NCI-H2196 (cell line): ENCODE measurements at regions not wholly inside any gene's neighbourhood (a gene's known extent, or its start where the extent isn't known, plus 50 kb on each side); places are given as distances from the start of the nearest gene placed in this dataset.
A peak's percentile ranks its signal among the peaks of the same experiment; 100 is the strongest.

Experiments used
- DNase-seq: peaks from one replicate; lab custom pipeline; 2025; ENCODE audit not compliant: unreplicated experiment; lab: John Stamatoyannopoulos, UW

GRCh38 chr9:129476821-129477611 is 143.9 kb downstream of the C9orf50 start:
- no peak for DNase-seq

- DNase-seq, result no peak
Observed at GRCh38 chr9:129474740-129475404, 146.0 kb downstream of the C9orf50 start.

- DNase-seq, result no peak
Observed at GRCh38 chr9:129473523-129474244, 147.2 kb downstream of the C9orf50 start.

GRCh38 chr9:129472651-129473102 is 148.2 kb downstream of the C9orf50 start:
- DNase-seq, result no peak

- no peak for DNase-seq
Observed at GRCh38 chr9:129471201-129472019, 149.5 kb downstream of the C9orf50 start.

- DNase-seq, result no peak
Observed at GRCh38 chr9:129469988-129470316, 150.9 kb downstream of the C9orf50 start.

- no peak for DNase-seq
Observed at GRCh38 chr9:129469188-129469987, 151.5 kb downstream of the C9orf50 start.

- no peak for DNase-seq
Observed at GRCh38 chr9:129467739-129468666, 152.9 kb downstream of the C9orf50 start.

GRCh38 chr9:129467004-129467588 is 153.8 kb downstream of the C9orf50 start:
- no peak for DNase-seq

- no peak for DNase-seq
Observed at GRCh38 chr9:129465834-129466535, 154.9 kb downstream of the C9orf50 start.

GRCh38 chr9:129464972-129465833 is 155.7 kb downstream of the C9orf50 start:
- DNase-seq, result no peak

GRCh38 chr9:129463994-129464393 is 156.9 kb downstream of the C9orf50 start:
- DNase-seq, result no peak

- no peak for DNase-seq
Observed at GRCh38 chr9:129463477-129463876, 157.4 kb downstream of the C9orf50 start.

GRCh38 chr9:129462360-129462759 is 158.5 kb downstream of the C9orf50 start:
- no peak for DNase-seq

GRCh38 chr9:129460323-129461261 is 160.3 kb downstream of the C9orf50 start:
- DNase-seq, result peak; percentile 98
